Tibial artery (tissue), 4 donors: ENCODE measurements at regions not wholly inside any gene's neighbourhood (a gene's known extent, or its start where the extent isn't known, plus 50 kb on each side); places are given as distances from the start of the nearest gene placed in this dataset.

Experiments used
- DNase-seq, 2 donors: peaks; one replicate each; pipeline ENCODE4 v3.0.0-alpha.2; 2019
- H3K27ac ChIP-seq, 2 donors: fragments of 200-600 bp; sonication (generic) in 1 of 2; 1 replicate in 1 of 2; 2 replicates in 1 of 2; pipeline ENCODE4 v1.5.1; 2018 to 2019; ENCODE audit warnings: mild to moderate bottlenecking in 1 of 2
- H3K27me3 ChIP-seq, 2 donors: fragments of 200-600 bp; sonication (generic) in 1 of 2; one replicate each; pipeline versions ENCODE4 v1.5.1 to v1.6.0; 2016 to 2019
- H3K36me3 ChIP-seq, 3 donors: fragments of 200-600 bp; sonication (generic) in 2 of 3; one replicate each; pipeline ENCODE4 v1.5.1; 2016 to 2019; ENCODE audit warnings: mild to moderate bottlenecking in 2 of 3
- H3K4me1 ChIP-seq, 4 donors: fragments of 200-600 bp; sonication (generic) in 2 of 4; 1 replicate in 3 of 4; 2 replicates in 1 of 4; pipeline ENCODE4 v1.5.1; 2016 to 2019
- H3K4me3 ChIP-seq, 2 donors: fragments of 200-600 bp; sonication (generic) in 1 of 2; 1 replicate in 1 of 2; 2 replicates in 1 of 2; pipeline ENCODE4 v1.5.1; 2018 to 2019; ENCODE audit warnings: mild to moderate bottlenecking in 2 of 2
- H3K9me3 ChIP-seq, 3 donors: fragments of 200-600 bp; sonication (generic) in 1 of 3; one replicate each; pipeline ENCODE4 v1.5.1; 2016 to 2019
- intact Hi-C: fragments of 100-400 bp; cut with DNase I; formaldehyde crosslinking; loops from one replicate; pipeline ENCODE4 v1.15.0; 2023; ENCODE audit warnings: low total_unique reads
- TF ChIP-seq, protein P1 (sequence below), 2 experiments: fragments of 200-600 bp in 1 of 2; fragments of 450-650 bp in 1 of 2; IDR thresholded peaks; one replicate each; pipeline ENCODE4 v1.5.1; 2017 to 2019; ENCODE audit warnings: antibody characterized with exemption in 2 of 2, mild to moderate bottlenecking in 1 of 2, moderate library complexity in 1 of 2

DNA sequence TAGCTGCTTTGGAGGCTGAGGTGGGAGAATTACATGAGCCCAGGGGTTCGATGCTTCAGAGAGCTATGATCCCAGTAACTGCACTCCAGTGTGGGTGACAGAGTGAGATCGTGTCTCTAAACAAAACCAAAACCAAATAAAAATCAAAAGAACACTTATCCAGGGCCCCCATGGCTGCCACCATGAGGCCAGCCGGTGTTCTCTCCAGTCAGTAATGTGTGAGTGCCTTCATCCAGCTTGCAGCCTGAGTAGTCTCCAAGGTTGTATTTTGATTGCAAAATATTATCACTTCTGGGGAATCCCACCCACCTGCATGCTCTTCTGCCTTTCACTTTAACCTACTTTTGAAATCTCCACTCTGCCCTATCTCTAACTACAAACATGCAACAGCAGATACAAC, 221.0 kb upstream of the WSB1 start:
- Histone ChIP-seq H3K27ac (no peak overlapping the region), H3K27me3 (no peaks in the 10 kb centered on the region), H3K4me3 (no peak overlapping the region), H3K36me3 (no peaks in the 10 kb centered on the region), H3K9me3 (no peaks in the 10 kb centered on the region), H3K4me1 (no peaks in the 10 kb centered on the region)
- TF ChIP-seq, protein P1, sequence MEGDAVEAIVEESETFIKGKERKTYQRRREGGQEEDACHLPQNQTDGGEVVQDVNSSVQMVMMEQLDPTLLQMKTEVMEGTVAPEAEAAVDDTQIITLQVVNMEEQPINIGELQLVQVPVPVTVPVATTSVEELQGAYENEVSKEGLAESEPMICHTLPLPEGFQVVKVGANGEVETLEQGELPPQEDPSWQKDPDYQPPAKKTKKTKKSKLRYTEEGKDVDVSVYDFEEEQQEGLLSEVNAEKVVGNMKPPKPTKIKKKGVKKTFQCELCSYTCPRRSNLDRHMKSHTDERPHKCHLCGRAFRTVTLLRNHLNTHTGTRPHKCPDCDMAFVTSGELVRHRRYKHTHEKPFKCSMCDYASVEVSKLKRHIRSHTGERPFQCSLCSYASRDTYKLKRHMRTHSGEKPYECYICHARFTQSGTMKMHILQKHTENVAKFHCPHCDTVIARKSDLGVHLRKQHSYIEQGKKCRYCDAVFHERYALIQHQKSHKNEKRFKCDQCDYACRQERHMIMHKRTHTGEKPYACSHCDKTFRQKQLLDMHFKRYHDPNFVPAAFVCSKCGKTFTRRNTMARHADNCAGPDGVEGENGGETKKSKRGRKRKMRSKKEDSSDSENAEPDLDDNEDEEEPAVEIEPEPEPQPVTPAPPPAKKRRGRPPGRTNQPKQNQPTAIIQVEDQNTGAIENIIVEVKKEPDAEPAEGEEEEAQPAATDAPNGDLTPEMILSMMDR (IDR thresholded peaks at IDR 0.05), result no peak
- intact Hi-C loops, result no loop called here
- DNase-seq, result no peak

DNA sequence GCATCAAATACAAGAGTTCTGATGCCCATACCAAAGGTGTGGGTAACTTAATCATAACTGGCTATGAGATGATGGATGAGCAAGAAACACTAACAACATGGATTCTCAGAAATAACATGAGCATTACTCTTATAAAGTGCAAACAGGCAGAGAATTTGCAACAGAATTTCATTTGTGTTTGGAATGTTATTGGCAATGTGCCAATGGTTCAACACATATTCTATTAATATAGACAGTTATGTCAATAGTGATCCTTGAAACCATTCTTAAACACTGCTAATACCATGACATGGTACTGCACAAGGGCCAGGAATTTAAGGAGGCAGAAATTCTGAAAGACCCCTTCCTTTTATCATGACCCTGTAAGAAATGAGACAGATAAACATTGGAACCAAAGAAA, 217.1 kb upstream of the WSB1 start:
- Histone ChIP-seq H3K4me3 (no peak overlapping the region), H3K9me3 (no peaks in the 10 kb centered on the region)
- intact Hi-C loops, result no loop called here

DNA sequence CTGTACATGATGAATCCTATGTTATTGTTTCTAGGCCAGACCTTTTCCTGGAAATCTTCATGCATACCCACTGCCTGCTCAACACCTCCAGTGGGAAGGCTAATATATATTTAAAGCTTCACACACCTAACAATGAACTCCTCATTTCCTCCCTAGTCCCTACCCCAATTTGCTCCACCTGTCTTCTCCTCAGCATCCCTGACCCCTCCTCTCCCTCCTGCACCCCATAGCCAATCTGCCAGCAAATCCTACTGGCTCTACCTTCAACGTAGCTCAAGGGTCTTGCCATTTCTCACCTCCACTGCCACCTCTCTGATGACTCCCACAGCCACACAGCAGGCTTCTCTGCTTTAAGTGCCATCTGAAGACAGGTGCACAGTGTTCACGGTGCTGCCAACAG, 215.6 kb upstream of the WSB1 start:
- Histone ChIP-seq H3K4me3 (no peak overlapping the region), H3K27ac (no peak overlapping the region), H3K36me3 (no peaks in the 10 kb centered on the region), H3K27me3 (peaks cover 0 to 2% of the 10 kb centered on the region in 2 donors), H3K9me3 (no peaks in the 10 kb centered on the region), H3K4me1 (no peaks in the 10 kb centered on the region)
- intact Hi-C loops, result no loop called here
- DNase-seq, result no peak
- TF ChIP-seq, protein P1 (IDR thresholded peaks at IDR 0.05), result no peak

More for the DNA sequence above, 217.1 kb upstream of the WSB1 start:
- TF ChIP-seq, protein P1 (IDR thresholded peaks at IDR 0.05), result no peak
- Histone ChIP-seq H3K4me1 (no peaks in the 10 kb centered on the region), H3K36me3 (no peaks in the 10 kb centered on the region), H3K27me3 (no peaks in the 10 kb centered on the region), H3K27ac (no peak overlapping the region)
- no peak for DNase-seq

DNA sequence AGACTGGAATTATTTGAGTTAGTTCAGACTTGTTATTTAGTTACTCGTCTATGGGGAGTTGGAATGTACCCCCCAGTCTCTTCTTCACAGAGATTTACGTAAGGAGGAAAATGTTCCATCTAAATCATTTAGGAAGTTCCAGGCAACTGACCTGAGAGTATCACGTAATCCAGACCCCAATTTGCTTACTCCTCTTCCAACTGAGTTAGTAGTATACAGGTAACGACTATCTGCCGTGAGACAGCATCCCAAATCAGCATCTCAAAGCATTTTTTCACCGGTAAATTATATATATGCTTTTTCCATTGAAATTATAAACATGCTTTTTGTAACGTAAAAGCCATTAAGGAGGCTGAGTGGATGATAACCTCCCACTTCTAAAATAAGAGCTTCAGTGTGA, 214.3 kb upstream of the WSB1 start:
- Histone ChIP-seq H3K36me3 (no peaks in the 10 kb centered on the region), H3K27me3 (peaks cover 0 to 2% of the 10 kb centered on the region in 2 donors), H3K9me3 (no peaks in the 10 kb centered on the region), H3K4me3 (no peak overlapping the region), H3K4me1 (no peaks in the 10 kb centered on the region), H3K27ac (no peak overlapping the region)
- intact Hi-C loops, result no loop called here
- DNase-seq, result no peak
- TF ChIP-seq, protein P1 (IDR thresholded peaks at IDR 0.05), result no peak

DNA sequence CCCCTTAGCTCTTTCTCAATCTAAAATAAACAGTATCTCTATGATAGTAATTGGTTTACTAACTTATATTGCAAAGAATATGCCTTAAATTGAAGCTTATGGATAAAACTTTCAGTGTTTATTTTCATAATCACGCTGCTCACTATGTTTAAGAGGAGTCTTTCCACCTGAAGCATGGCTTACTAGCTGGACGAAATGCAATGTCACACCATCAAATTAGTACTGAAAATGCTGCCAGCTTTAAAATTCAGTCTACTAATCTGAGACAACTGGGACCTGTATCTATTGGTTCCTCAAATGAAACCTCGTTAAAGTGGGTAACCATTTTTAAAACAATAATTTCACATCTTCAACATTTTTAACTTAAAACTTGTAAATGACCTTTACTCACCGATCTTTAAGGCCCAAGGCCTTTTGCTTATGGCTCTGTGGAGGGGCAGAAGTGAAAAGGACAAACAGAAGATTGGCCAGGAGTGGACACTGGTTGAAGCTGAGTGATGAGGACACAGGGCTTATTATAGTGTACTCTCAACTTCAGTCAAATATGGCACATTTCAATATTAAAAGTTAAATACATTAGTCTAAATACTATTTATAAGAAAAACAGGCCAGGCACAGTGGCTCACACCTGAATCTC, 212.8 kb upstream of the WSB1 start:
- H3K9me3 ChIP-seq, result no peaks in the 10 kb centered on the region
- no peak for DNase-seq
- H3K36me3 ChIP-seq, result no peaks in the 10 kb centered on the region
- intact Hi-C loops, result no loop called here
- TF ChIP-seq, protein P1 (IDR thresholded peaks at IDR 0.05), result no peak
- no peaks in the 10 kb centered on the region for H3K4me1 ChIP-seq
- no peak overlapping the region for H3K27ac ChIP-seq
- no peak overlapping the region for H3K4me3 ChIP-seq
- H3K27me3 ChIP-seq, result peaks cover 0 to 2% of the 10 kb centered on the region in 2 donors
